Mesenchymal stem cell (in vitro differentiated cells and primary cell): ENCODE measurements at regions not wholly inside any gene's neighbourhood (a gene's known extent, or its start where the extent isn't known, plus 50 kb on each side); places are given as distances from the start of the nearest gene placed in this dataset.

Source experiments
- DNase-seq: peaks from one replicate; pipeline ENCODE4 v3.0.0-alpha.2; 2013
- H2AFZ ChIP-seq: one replicate; pipeline ENCODE4 v1.6.1; 2013; ENCODE audit warnings: low read depth, mild to moderate bottlenecking, control low read depth, inconsistent platforms, low read length, moderate library complexity
- H2AK5ac ChIP-seq: 2 replicates; pipeline ENCODE4 v1.6.1; 2013; ENCODE audit warnings: low read length, moderate library complexity, mild to moderate bottlenecking, inconsistent platforms; ENCODE audit not compliant: severe bottlenecking
- H2BK120ac ChIP-seq: one replicate; pipeline ENCODE4 v1.6.1; 2013; ENCODE audit warnings: low read depth, mild to moderate bottlenecking, inconsistent platforms, low read length, moderate library complexity
- H2BK12ac ChIP-seq, 2 experiments: one replicate each; pipeline ENCODE4 v1.6.1; 2013; ENCODE audit warnings: inconsistent platforms in 2 of 2, low read length in 2 of 2, mild to moderate bottlenecking in 2 of 2, moderate library complexity in 2 of 2, control low read depth in 1 of 2
- H2BK15ac ChIP-seq: one replicate; pipeline ENCODE4 v1.6.1; 2013; ENCODE audit warnings: mild to moderate bottlenecking, low read depth, inconsistent platforms; ENCODE audit not compliant: poor library complexity, severe bottlenecking
- H2BK5ac ChIP-seq: 2 replicates; pipeline ENCODE4 v1.6.1; 2013; ENCODE audit warnings: low read depth, mild to moderate bottlenecking, low read length, control low read depth, inconsistent platforms; ENCODE audit not compliant: poor library complexity, severe bottlenecking
- H3K14ac ChIP-seq, 2 experiments: one replicate each; pipeline ENCODE4 v1.6.1; 2013; ENCODE audit warnings: inconsistent platforms in 2 of 2, low read length in 2 of 2, control low read depth in 1 of 2, mild to moderate bottlenecking in 1 of 2, moderate library complexity in 1 of 2
- H3K18ac ChIP-seq, 2 experiments: one replicate each; pipeline ENCODE4 v1.6.1; 2013; ENCODE audit warnings: inconsistent platforms in 2 of 2, low read length in 2 of 2, control low read depth in 1 of 2, low read depth in 1 of 2, mild to moderate bottlenecking in 1 of 2
- H3K23ac ChIP-seq, 2 experiments: one replicate each; pipeline ENCODE4 v1.6.1; 2013; ENCODE audit warnings: inconsistent platforms in 2 of 2, low read length in 2 of 2, mild to moderate bottlenecking in 2 of 2, moderate library complexity in 2 of 2, control low read depth in 1 of 2
- H3K27ac ChIP-seq: 2 replicates; pipeline ENCODE4 v1.5.1; 2013; ENCODE audit warnings: mild to moderate bottlenecking, moderate library complexity, low read length, control low read depth, inconsistent platforms; ENCODE audit not compliant: poor library complexity, severe bottlenecking
- H3K27me3 ChIP-seq, 2 experiments: 2 replicates each; pipeline versions ENCODE4 v1.6.1 to v1.7.0; 2013; ENCODE audit warnings: low read length in 2 of 2, mild to moderate bottlenecking in 2 of 2, moderate library complexity in 2 of 2, control low read depth in 1 of 2, inconsistent platforms in 1 of 2; ENCODE audit not compliant: control insufficient read depth in 1 of 2, insufficient read depth in 1 of 2
- H3K36me3 ChIP-seq, 2 experiments: 2 replicates each; pipeline versions ENCODE4 v1.6.1 to v1.7.0; 2013; ENCODE audit warnings: low read length in 2 of 2, control low read depth in 1 of 2, inconsistent platforms in 1 of 2, low read depth in 1 of 2, mild to moderate bottlenecking in 1 of 2; ENCODE audit not compliant: insufficient read depth in 2 of 2, control insufficient read depth in 1 of 2
- H3K4ac ChIP-seq, 2 experiments: one replicate each; pipeline ENCODE4 v1.6.1; 2013; ENCODE audit warnings: inconsistent platforms in 2 of 2, low read length in 2 of 2, mild to moderate bottlenecking in 2 of 2, moderate library complexity in 2 of 2, control low read depth in 1 of 2, low read depth in 1 of 2
- H3K4me1 ChIP-seq: 2 replicates; pipeline ENCODE4 v1.6.1; 2013; ENCODE audit warnings: low read depth, low read length, control low read depth; ENCODE audit not compliant: control insufficient read depth, insufficient read depth
- H3K4me2 ChIP-seq: 2 replicates; pipeline ENCODE4 v1.6.1; 2013; ENCODE audit warnings: low read length, mild to moderate bottlenecking, inconsistent platforms; ENCODE audit not compliant: poor library complexity, severe bottlenecking
- H3K4me3 ChIP-seq, 2 experiments: 2 replicates each; pipeline versions ENCODE4 v1.5.1 to v1.7.0; 2013; ENCODE audit warnings: low read length in 2 of 2, mild to moderate bottlenecking in 2 of 2, control low read depth in 1 of 2, low read depth in 1 of 2; ENCODE audit not compliant: insufficient read depth in 1 of 2
- H3K79me1 ChIP-seq: replicated peaks from 2 replicates; pipeline ENCODE4 v1.6.1; 2013; ENCODE audit warnings: mild to moderate bottlenecking, control low read depth, low read length, inconsistent platforms; ENCODE audit not compliant: poor library complexity, severe bottlenecking
- H3K9ac ChIP-seq: 2 replicates; pipeline ENCODE4 v1.7.0; 2013; ENCODE audit warnings: mild to moderate bottlenecking, low read length, moderate library complexity
- H3K9me3 ChIP-seq: 2 replicates; pipeline ENCODE4 v1.7.0; 2013; ENCODE audit warnings: mild to moderate bottlenecking, low read length; ENCODE audit not compliant: control insufficient read depth
- H4K8ac ChIP-seq: one replicate; pipeline ENCODE4 v1.6.1; 2013; ENCODE audit warnings: inconsistent platforms, mild to moderate bottlenecking, low read length, moderate library complexity
- H4K91ac ChIP-seq: one replicate; pipeline ENCODE4 v1.6.1; 2013; ENCODE audit warnings: mild to moderate bottlenecking, low read length, inconsistent platforms
- WGBS: methylation state at CpG from one replicate; pipeline ENCODE4 v1.1.7; 2013; ENCODE audit warnings: mixed read lengths; 5-methylcytosine and 5-hydroxymethylcytosine counted together

GRCh38 chr6:114989279-114989964, 646.6 kb upstream of the HS3ST5 start:
- H3K23ac ChIP-seq: no peak overlapping the region
- H3K18ac ChIP-seq: no peak overlapping the region
- no peak overlapping the region for H3K4ac ChIP-seq
- no peaks in the 10 kb centered on the region for H3K27me3 ChIP-seq
- no peak overlapping the region for H3K4me3 ChIP-seq
- H2AFZ ChIP-seq: no peak overlapping the region
- no peak overlapping the region for H2BK12ac ChIP-seq
- no peak overlapping the region for H2BK120ac ChIP-seq
- no peak overlapping the region for H3K14ac ChIP-seq
- no peak overlapping the region for H2BK5ac ChIP-seq
- H2AK5ac ChIP-seq: no peak overlapping the region
- no peak for DNase-seq
- no peak overlapping the region for H2BK15ac ChIP-seq
- H3K4me2 ChIP-seq: no peak overlapping the region
- H3K9ac ChIP-seq: no peak overlapping the region
- H3K9me3 ChIP-seq: no peaks in the 10 kb centered on the region
- no peak overlapping the region for H4K91ac ChIP-seq
- H3K79me1 ChIP-seq: no peaks in the 10 kb centered on the region
- H3K36me3 ChIP-seq: no peaks in the 10 kb centered on the region
- no peak overlapping the region for H4K8ac ChIP-seq
- 74% methylated on average over 2 of the region's 5 CpGs for WGBS
- H3K27ac ChIP-seq: no peak overlapping the region
- H3K4me1 ChIP-seq: no peaks in the 10 kb centered on the region

DNA sequence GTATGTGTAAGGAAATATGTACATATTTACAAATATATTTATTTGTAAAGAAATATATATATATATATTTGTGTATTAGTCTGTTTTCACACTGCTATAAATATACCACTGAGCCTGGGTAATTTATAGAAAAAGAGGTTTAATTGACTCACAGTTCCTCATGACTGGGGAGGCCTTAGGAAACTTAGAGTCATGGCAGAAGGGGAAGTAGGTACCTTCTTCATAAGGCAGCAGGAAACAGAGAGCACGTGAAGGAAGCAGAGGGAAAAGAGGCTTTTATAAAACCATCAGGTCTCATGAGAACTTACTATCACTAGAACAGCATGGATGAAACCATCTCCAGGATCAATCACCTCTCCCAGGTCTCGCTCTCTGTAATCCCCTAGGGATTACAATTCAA, 644.5 kb upstream of the HS3ST5 start:
- no peak for DNase-seq
- no peaks in the 10 kb centered on the region for H3K79me1 ChIP-seq
- WGBS: 80% methylated on average over 1 of the region's 2 CpGs
- no peaks in the 10 kb centered on the region for H3K27me3 ChIP-seq
- H2BK15ac ChIP-seq: no peak overlapping the region
- H3K9ac ChIP-seq: no peak overlapping the region
- no peaks in the 10 kb centered on the region for H3K36me3 ChIP-seq
- no peak overlapping the region for H2BK5ac ChIP-seq
- H2BK12ac ChIP-seq: no peak overlapping the region
- no peak overlapping the region for H4K8ac ChIP-seq
- no peak overlapping the region for H3K14ac ChIP-seq
- H3K27ac ChIP-seq: no peak overlapping the region
- H2BK120ac ChIP-seq: no peak overlapping the region
- no peak overlapping the region for H3K4me2 ChIP-seq
- H3K4me1 ChIP-seq: no peaks in the 10 kb centered on the region
- H3K4ac ChIP-seq: no peak overlapping the region
- no peak overlapping the region for H4K91ac ChIP-seq
- no peak overlapping the region for H3K4me3 ChIP-seq
- no peak overlapping the region for H3K23ac ChIP-seq
- no peak overlapping the region for H2AFZ ChIP-seq
- H3K18ac ChIP-seq: no peak overlapping the region
- no peaks in the 10 kb centered on the region for H3K9me3 ChIP-seq
- no peak overlapping the region for H2AK5ac ChIP-seq

GRCh38 chr6:114955363-114955762, 612.5 kb upstream of the HS3ST5 start:
- Histone ChIP-seq H3K23ac (no peak overlapping the region), H4K8ac (no peak overlapping the region), H4K91ac (no peak overlapping the region), H2BK5ac (no peak overlapping the region), H3K18ac (no peak overlapping the region), H2AK5ac (no peak overlapping the region), H3K36me3 (no peaks in the 10 kb centered on the region), H3K27me3 (no peaks in the 10 kb centered on the region), H2BK120ac (no peak overlapping the region), H3K4me3 (no peak overlapping the region), H3K4me2 (no peak overlapping the region), H2AFZ (no peak overlapping the region), H3K9ac (no peak overlapping the region), H3K14ac (no peak overlapping the region), H2BK12ac (no peak overlapping the region), H2BK15ac (no peak overlapping the region), H3K9me3 (peaks cover 3% of the 10 kb centered on the region), H3K4ac (no peak overlapping the region), H3K27ac (no peak overlapping the region), H3K79me1 (no peaks in the 10 kb centered on the region), H3K4me1 (no peaks in the 10 kb centered on the region)
- DNase-seq: no peak
- no CpG with 5 or more reads among the region's 1 CpG for WGBS

DNA sequence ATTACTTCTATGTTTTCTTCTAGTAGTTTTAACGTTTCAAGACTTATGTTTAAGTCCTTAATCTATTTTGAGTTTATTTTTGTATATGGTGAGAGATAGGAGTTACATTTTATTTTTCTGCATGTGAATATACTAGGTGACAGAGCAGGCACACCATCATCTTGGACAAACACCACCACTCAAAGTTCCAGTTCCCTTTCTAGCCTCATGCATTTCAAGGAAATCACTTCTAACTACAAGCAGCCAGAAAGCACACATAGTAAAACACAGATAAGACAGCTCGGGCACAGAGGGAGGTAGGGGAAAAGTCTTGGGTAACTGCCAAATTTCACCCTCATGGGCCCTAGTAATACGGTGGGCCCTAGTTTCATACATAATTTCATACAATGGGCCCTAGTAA, 609.4 kb upstream of the HS3ST5 start:
- Histone ChIP-seq H3K4me1 (no peaks in the 10 kb centered on the region), H3K27ac (no peak overlapping the region), H3K36me3 (no peaks in the 10 kb centered on the region), H3K79me1 (no peaks in the 10 kb centered on the region), H3K4ac (no peak overlapping the region), H2AFZ (no peak overlapping the region), H3K23ac (no peak overlapping the region), H3K18ac (no peak overlapping the region), H2AK5ac (no peak overlapping the region), H3K27me3 (no peaks in the 10 kb centered on the region), H4K91ac (no peak overlapping the region), H2BK120ac (no peak overlapping the region), H3K14ac (no peak overlapping the region), H2BK15ac (no peak overlapping the region), H2BK5ac (no peak overlapping the region), H4K8ac (no peak overlapping the region), H3K9me3 (peaks cover 6% of the 10 kb centered on the region), H3K4me3 (no peak overlapping the region), H3K4me2 (no peak overlapping the region), H2BK12ac (no peak overlapping the region), H3K9ac (no peak overlapping the region)
- WGBS: 78% methylated on average over 2 of the region's 3 CpGs
- no peak for DNase-seq
